ENCODE measurements at regions not wholly inside any gene's neighbourhood (a gene's known extent, or its start where the extent isn't known, plus 50 kb on each side); places are given as distances from the start of the nearest gene placed in this dataset.

GRCh38 chr6:112659912-112660311 is 312.8 kb downstream of the RFPL4B start:
- TF ChIP-seq CTCF (IDR thresholded peaks at IDR 0.05; ENCODE audit: extremely low read depth in 1 of 2, insufficient read depth in 1 of 2, low read depth in 1 of 2, low read length in 2 of 2) (no peak), POLR2AphosphoS5 (IDR thresholded peaks at IDR 0.05; ENCODE audit: insufficient read depth, low read depth, low read length) (no peak), MYC (IDR thresholded peaks at IDR 0.05; ENCODE audit: low read depth, low read length) (no peak), POLR2A (IDR thresholded peaks at IDR 0.05; ENCODE audit: low read depth, low read length) (no peak), GATA2 (IDR thresholded peaks at IDR 0.05; ENCODE audit: insufficient read depth, insufficient read length, low read depth, low read length) (no peak), EZH2 (IDR thresholded peaks at IDR 0.05; ENCODE audit: borderline replicate concordance, low read depth, low read length, severe bottlenecking) (no peak)

Data from endothelial cell of umbilical vein (primary cell).